Stomach (tissue), 4 donors: ENCODE measurements at regions not wholly inside any gene's neighbourhood (a gene's known extent, or its start where the extent isn't known, plus 50 kb on each side); places are given as distances from the start of the nearest gene placed in this dataset.

ENCODE experiments used
- EP300 ChIP-seq: sonication (generic); formaldehyde crosslinking; IDR thresholded peaks from one replicate; pipeline ENCODE4 v1.6.1; 2017; ENCODE audit warnings: antibody characterized with exemption
- TF ChIP-seq, protein P1 (sequence below), 7 experiments: fragments of 450-650 bp in 4 of 7; fragments of 200-600 bp in 3 of 7; sonication (generic) in 3 of 7; IDR thresholded peaks; one replicate each; pipeline ENCODE4 v1.5.1; 2016 to 2019; ENCODE audit warnings: antibody characterized with exemption in 7 of 7, control low read depth in 2 of 7, mild to moderate bottlenecking in 1 of 7

DNA sequence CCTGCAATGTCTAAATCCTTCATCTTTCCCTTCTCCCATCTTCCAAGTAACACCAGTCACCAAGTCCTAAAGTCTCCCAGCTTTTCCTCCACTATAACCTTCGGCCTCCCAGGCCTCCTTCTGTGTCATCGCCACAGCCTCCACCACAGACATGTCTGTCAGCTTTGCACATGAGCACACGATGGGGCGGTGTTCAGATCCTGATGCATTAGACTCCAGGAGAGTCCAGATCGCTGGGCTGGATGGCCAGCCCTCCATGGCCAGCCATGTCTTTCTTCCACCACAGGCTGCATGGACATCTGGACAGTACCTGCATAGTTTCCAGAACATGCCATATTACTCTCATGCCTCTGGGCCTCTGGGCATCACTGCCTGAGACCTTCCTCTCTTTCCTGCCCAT lies 974.2 kb upstream of the ZNF722 start:
- TF ChIP-seq, protein P1, sequence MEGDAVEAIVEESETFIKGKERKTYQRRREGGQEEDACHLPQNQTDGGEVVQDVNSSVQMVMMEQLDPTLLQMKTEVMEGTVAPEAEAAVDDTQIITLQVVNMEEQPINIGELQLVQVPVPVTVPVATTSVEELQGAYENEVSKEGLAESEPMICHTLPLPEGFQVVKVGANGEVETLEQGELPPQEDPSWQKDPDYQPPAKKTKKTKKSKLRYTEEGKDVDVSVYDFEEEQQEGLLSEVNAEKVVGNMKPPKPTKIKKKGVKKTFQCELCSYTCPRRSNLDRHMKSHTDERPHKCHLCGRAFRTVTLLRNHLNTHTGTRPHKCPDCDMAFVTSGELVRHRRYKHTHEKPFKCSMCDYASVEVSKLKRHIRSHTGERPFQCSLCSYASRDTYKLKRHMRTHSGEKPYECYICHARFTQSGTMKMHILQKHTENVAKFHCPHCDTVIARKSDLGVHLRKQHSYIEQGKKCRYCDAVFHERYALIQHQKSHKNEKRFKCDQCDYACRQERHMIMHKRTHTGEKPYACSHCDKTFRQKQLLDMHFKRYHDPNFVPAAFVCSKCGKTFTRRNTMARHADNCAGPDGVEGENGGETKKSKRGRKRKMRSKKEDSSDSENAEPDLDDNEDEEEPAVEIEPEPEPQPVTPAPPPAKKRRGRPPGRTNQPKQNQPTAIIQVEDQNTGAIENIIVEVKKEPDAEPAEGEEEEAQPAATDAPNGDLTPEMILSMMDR (IDR thresholded peaks at IDR 0.05): no peak
- no peak for TF ChIP-seq EP300
